HG03280 (cell line): ENCODE measurements at regions not wholly inside any gene's neighbourhood (a gene's known extent, or its start where the extent isn't known, plus 50 kb on each side); places are given as distances from the start of the nearest gene placed in this dataset.
"Not testable (repeated sequence)": the region's sequence is repeated elsewhere in the genome, so short reads cannot be mapped to it uniquely, and the experiment has no call there.

Source experiments
- ATAC-seq: cut with Tn5 transposase; IDR thresholded peaks from one replicate; pipeline ENCODE4 v1.9.1; 2021; ENCODE audit warnings: mild to moderate bottlenecking, moderate library complexity; ENCODE audit not compliant: unreplicated experiment

GRCh38 chr3:22730701-22731100 lies 472.4 kb upstream of the UBE2E2 start:
- no peak for ATAC-seq

GRCh38 chr3:22731901-22732300 lies 471.2 kb upstream of the UBE2E2 start:
- no peak for ATAC-seq

GRCh38 chr3:22732641-22733040 lies 470.5 kb upstream of the UBE2E2 start:
- ATAC-seq, result no peak

GRCh38 chr3:22734207-22734606 lies 468.9 kb upstream of the UBE2E2 start:
- ATAC-seq, result no peak

- no peak for ATAC-seq
These were observed 468.4 kb upstream of the UBE2E2 start for GRCh38 chr3:22734756-22735155.

GRCh38 chr3:22735373-22735772 lies 467.8 kb upstream of the UBE2E2 start:
- no peak for ATAC-seq

GRCh38 chr3:22743386-22743785 lies 459.7 kb upstream of the UBE2E2 start:
- ATAC-seq, result not testable (repeated sequence)

GRCh38 chr3:22745321-22745720 lies 457.8 kb upstream of the UBE2E2 start:
- ATAC-seq, result no peak

GRCh38 chr3:22746221-22746620 lies 456.9 kb upstream of the UBE2E2 start:
- ATAC-seq, result no peak

- no peak for ATAC-seq
These were observed 454.6 kb upstream of the UBE2E2 start for GRCh38 chr3:22748453-22749045.

- no peak for ATAC-seq
These were observed 443.4 kb upstream of the UBE2E2 start for GRCh38 chr3:22759636-22760310.

GRCh38 chr3:22765679-22766078 lies 437.4 kb upstream of the UBE2E2 start:
- no peak for ATAC-seq

GRCh38 chr3:22777834-22778233 lies 425.3 kb upstream of the UBE2E2 start:
- ATAC-seq, result no peak

GRCh38 chr3:22779737-22780136 lies 423.4 kb upstream of the UBE2E2 start:
- ATAC-seq, result no peak

- ATAC-seq, result no peak
These were observed 410.6 kb upstream of the UBE2E2 start for GRCh38 chr3:22792533-22792932.

- no peak for ATAC-seq
These were observed 407.2 kb upstream of the UBE2E2 start for GRCh38 chr3:22795917-22796316.

- no peak for ATAC-seq
These were observed 404.7 kb upstream of the UBE2E2 start for GRCh38 chr3:22798461-22798860.

- no peak for ATAC-seq
These were observed 383.9 kb upstream of the UBE2E2 start for GRCh38 chr3:22819209-22819608.

GRCh38 chr3:22835041-22835440 lies 368.1 kb upstream of the UBE2E2 start:
- no peak for ATAC-seq

- no peak for ATAC-seq
These were observed 367.0 kb upstream of the UBE2E2 start for GRCh38 chr3:22836131-22836530.

- no peak for ATAC-seq
These were observed 359.3 kb upstream of the UBE2E2 start for GRCh38 chr3:22843854-22844253.

GRCh38 chr3:22846566-22846965 lies 356.6 kb upstream of the UBE2E2 start:
- no peak for ATAC-seq

GRCh38 chr3:22849583-22849982 lies 353.5 kb upstream of the UBE2E2 start:
- ATAC-seq, result not testable (repeated sequence)
